IMR-90 (cell line): ENCODE measurements at regions not wholly inside any gene's neighbourhood (a gene's known extent, or its start where the extent isn't known, plus 50 kb on each side); places are given as distances from the start of the nearest gene placed in this dataset.

Experiments used
- ATAC-seq: fragments of 200-7000 bp; cut with Tn5 transposase; 2 replicates; pipeline ENCODE4 v1.9.1; 2020; ENCODE audit warnings: low read depth, mild to moderate bottlenecking, moderate library complexity
- BruUV-seq: library from RNA; stranded (reverse); fragments of 400-500 nt; replicated peaks from 2 replicates; lab custom pipeline; 2021; lab: Mats Ljungman, UMichigan
- CTCF ChIA-PET: fragments of 300-600 bp; formaldehyde crosslinking; extraction: SDS; loops from one replicate; lab custom pipeline; 2021; ENCODE audit warnings: antibody characterized with exemption; lab: Yijun Ruan, JAX
- POLR2A ChIA-PET: fragments of 300-600 bp; sonication (Branson Sonifier 250); formaldehyde crosslinking; loops from one replicate; lab custom pipeline; 2022; ENCODE audit warnings: antibody characterized with exemption; ENCODE audit not compliant: unreplicated experiment; lab: Charles Lee
- DNase-seq: peaks from one replicate; pipeline ENCODE4 v3.0.0; 2013
- H2AFZ ChIP-seq: replicated peaks from 2 replicates; pipeline ENCODE3; 2013; ENCODE audit warnings: low read length, mild to moderate bottlenecking; ENCODE audit not compliant: poor library complexity
- H2AK5ac ChIP-seq: 2 replicates; pipeline ENCODE4 v1.6.1; 2013; ENCODE audit warnings: low read depth, low read length, inconsistent platforms
- H2AK9ac ChIP-seq: replicated peaks from 2 replicates; pipeline ENCODE3; 2013; ENCODE audit warnings: mild to moderate bottlenecking, low read depth, low read length, moderate library complexity; ENCODE audit not compliant: poor library complexity
- H2BK120ac ChIP-seq: 2 replicates; pipeline ENCODE4 v1.6.1; 2013; ENCODE audit warnings: low read depth, low read length, inconsistent platforms
- H2BK15ac ChIP-seq: 3 replicates; pipeline ENCODE4 v1.6.1; 2013; ENCODE audit warnings: low read depth, low read length, inconsistent platforms
- H2BK20ac ChIP-seq: 2 replicates; pipeline ENCODE4 v1.6.1; 2013; ENCODE audit warnings: low read depth, mild to moderate bottlenecking, inconsistent platforms, low read length, moderate library complexity
- H2BK5ac ChIP-seq: 2 replicates; pipeline ENCODE4 v1.6.1; 2013; ENCODE audit warnings: mild to moderate bottlenecking, low read depth, low read length, inconsistent platforms; ENCODE audit not compliant: poor library complexity, severe bottlenecking
- H3K14ac ChIP-seq: replicated peaks from 2 replicates; pipeline ENCODE4 v1.6.1; 2013; ENCODE audit warnings: low read depth, low read length, inconsistent platforms
- H3K18ac ChIP-seq: 2 replicates; pipeline ENCODE4 v1.6.1; 2013; ENCODE audit warnings: low read depth, low read length, control low read depth
- H3K23ac ChIP-seq: 2 replicates; pipeline ENCODE4 v1.6.1; 2013; ENCODE audit warnings: low read depth, low read length, inconsistent platforms
- H3K27ac ChIP-seq: 2 replicates; pipeline ENCODE4 v1.5.1; 2013; ENCODE audit warnings: mild to moderate bottlenecking, control low read depth, low read length; ENCODE audit not compliant: insufficient read depth
- H3K27me3 ChIP-seq: 2 replicates; pipeline ENCODE4 v1.6.1; 2013; ENCODE audit warnings: low read length; ENCODE audit not compliant: control insufficient read depth, insufficient read depth
- H3K36me3 ChIP-seq: 2 replicates; pipeline ENCODE4 v1.6.1; 2013; ENCODE audit warnings: low read length, mixed read lengths; ENCODE audit not compliant: control insufficient read depth, insufficient read depth
- H3K4ac ChIP-seq: 2 replicates; pipeline ENCODE4 v1.6.1; 2013; ENCODE audit warnings: low read depth, low read length, inconsistent platforms
- H3K4me1 ChIP-seq: 2 replicates; pipeline ENCODE4 v1.6.1; 2013; ENCODE audit warnings: low read length, mixed read lengths; ENCODE audit not compliant: control insufficient read depth, insufficient read depth
- H3K4me2 ChIP-seq: 2 replicates; pipeline ENCODE4 v1.6.1; 2013; ENCODE audit warnings: low read depth, mild to moderate bottlenecking, control low read depth, low read length, moderate library complexity
- H3K4me3 ChIP-seq: 2 replicates; pipeline ENCODE4 v1.5.1; 2013; ENCODE audit warnings: low read depth, mild to moderate bottlenecking, control low read depth, low read length, moderate library complexity; ENCODE audit not compliant: insufficient read depth
- H3K56ac ChIP-seq: 2 replicates; pipeline ENCODE4 v1.6.1; 2013; ENCODE audit warnings: low read length, inconsistent platforms; ENCODE audit not compliant: insufficient read depth; ENCODE audit errors: extremely low read depth
- H3K79me1 ChIP-seq, 2 experiments: 2 replicates each; pipeline ENCODE4 v1.6.1; 2013; ENCODE audit warnings: low read length in 2 of 2, inconsistent platforms in 1 of 2, low read depth in 1 of 2
- H3K9ac ChIP-seq: 2 replicates; pipeline ENCODE4 v1.6.1; 2013; ENCODE audit warnings: low read depth, low read length, control low read depth
- H3K9me1 ChIP-seq: 2 replicates; pipeline ENCODE4 v1.6.1; 2013; ENCODE audit warnings: low read length, inconsistent platforms; ENCODE audit not compliant: insufficient read depth
- H3K9me3 ChIP-seq: 2 replicates; pipeline ENCODE4 v1.6.1; 2013; ENCODE audit warnings: low read length; ENCODE audit not compliant: control insufficient read depth, insufficient read depth
- H4K20me1 ChIP-seq: 2 replicates; pipeline ENCODE4 v1.6.1; 2013; ENCODE audit warnings: low read length, inconsistent platforms; ENCODE audit not compliant: insufficient read depth
- H4K5ac ChIP-seq: 2 replicates; pipeline ENCODE4 v1.6.1; 2013; ENCODE audit warnings: mild to moderate bottlenecking, low read depth, low read length, control low read depth
- H4K8ac ChIP-seq, 2 experiments: 2 replicates each; pipeline ENCODE4 v1.6.1; 2013; ENCODE audit warnings: low read depth in 2 of 2, low read length in 2 of 2, control low read depth in 1 of 2, inconsistent platforms in 1 of 2
- H4K91ac ChIP-seq: 2 replicates; pipeline ENCODE4 v1.6.1; 2013; ENCODE audit warnings: low read depth, low read length, inconsistent platforms; ENCODE audit not compliant: insufficient read depth
- BHLHE40 ChIP-seq: fragments of 150-350 bp; IDR thresholded peaks from 2 replicates; pipeline ENCODE4 v1.6.1; 2016; ENCODE audit warnings: mild to moderate bottlenecking, low read depth, low read length
- CEBPB ChIP-seq: IDR thresholded peaks from 2 replicates; pipeline ENCODE4 v1.6.1; 2012; ENCODE audit warnings: low read depth, low read length, improper control_type of control experiment
- CHD1 ChIP-seq: IDR thresholded peaks from 2 replicates; pipeline ENCODE4 v1.6.1; 2012; ENCODE audit warnings: low read depth, low read length, improper control_type of control experiment
- CTCF ChIP-seq: conservative IDR thresholded peaks from 2 replicates; pipeline ENCODE4 v1.5.1; 2012; ENCODE audit warnings: mild to moderate bottlenecking, low read depth, low read length, improper control_type of control experiment
- ELK1 ChIP-seq: fragments of 150-350 bp; IDR thresholded peaks from 2 replicates; pipeline ENCODE4 v1.6.1; 2016; ENCODE audit warnings: low read depth, mild to moderate bottlenecking, low read length, moderate library complexity, borderline replicate concordance
- MAFK ChIP-seq: IDR thresholded peaks from 2 replicates; pipeline ENCODE4 v1.6.1; 2012; ENCODE audit warnings: low read depth, low read length, improper control_type of control experiment
- MAZ ChIP-seq: IDR thresholded peaks from 2 replicates; pipeline ENCODE4 v1.6.1; 2012; ENCODE audit warnings: low read depth, mild to moderate bottlenecking, low read length, improper control_type of control experiment, moderate library complexity, borderline replicate concordance
- MXI1 ChIP-seq: IDR thresholded peaks from 2 replicates; pipeline ENCODE4 v1.6.1; 2012; ENCODE audit warnings: low read depth, mild to moderate bottlenecking, low read length, moderate library complexity, borderline replicate concordance
- POLR2A ChIP-seq: IDR thresholded peaks from 2 replicates; pipeline ENCODE4 v1.6.1; 2012; ENCODE audit warnings: mild to moderate bottlenecking, low read depth, low read length
- RAD21 ChIP-seq: IDR thresholded peaks from 2 replicates; pipeline ENCODE4 v1.6.1; 2012; ENCODE audit warnings: low read length, improper control_type of control experiment
- RCOR1 ChIP-seq: IDR thresholded peaks from 2 replicates; pipeline ENCODE4 v1.6.1; 2012; ENCODE audit warnings: mild to moderate bottlenecking, low read length, improper control_type of control experiment; ENCODE audit not compliant: insufficient replicate concordance
- RFX5 ChIP-seq: IDR thresholded peaks from 2 replicates; pipeline ENCODE4 v1.8.0; 2012; ENCODE audit warnings: low read depth, mild to moderate bottlenecking, low read length, moderate library complexity
- SMC3 ChIP-seq: fragments of 150-350 bp; IDR thresholded peaks from 2 replicates; pipeline ENCODE4 v1.6.1; 2016; ENCODE audit warnings: low read depth, mild to moderate bottlenecking, antibody characterized with exemption, low read length, moderate library complexity
- USF2 ChIP-seq: fragments of 150-350 bp; IDR thresholded peaks from 2 replicates; pipeline ENCODE4 v1.6.1; 2017; ENCODE audit warnings: mild to moderate bottlenecking, antibody characterized with exemption, low read length, low read depth
- WGBS, 2 experiments: methylation state at CpG; one replicate each; pipeline versions ENCODE4 v1.1.5 to v1.1.7; 2013; ENCODE audit warnings: missing lambda C conversion rate in 2 of 2; ENCODE audit not compliant: insufficient read length in 1 of 2; ENCODE audit errors: extremely low coverage in 2 of 2; 5-methylcytosine and 5-hydroxymethylcytosine counted together
- dilution Hi-C: fragments of 300-500 bp; cut with HindIII; formaldehyde crosslinking; loops from one replicate; pipeline ENCODE4 v1.14.3; 2018; ENCODE audit warnings: low sequenced_read_pairs; ENCODE audit not compliant: unreplicated experiment
- in situ Hi-C: fragments of 300-500 bp; cut with MboI; formaldehyde crosslinking; loops from 3 replicates; pipeline ENCODE4 v1.14.3; 2019; ENCODE audit warnings: low sequenced_read_pairs, inconsistent platforms, mixed read lengths
- intact Hi-C: fragments of 100-400 bp; cut with micrococcal nuclease; formaldehyde crosslinking; loops from 2 replicates; pipeline ENCODE4 v1.10.0; 2022

GRCh38 chr4:160251522-160252170, 1148.8 kb downstream of the RAPGEF2 start:
- Histone ChIP-seq H3K56ac (no peak overlapping the region), H3K23ac (no peak overlapping the region), H3K9me3 (peaks cover 12% of the 10 kb centered on the region), H3K4ac (no peak overlapping the region), H2AK5ac (no peak overlapping the region), H2BK120ac (no peak overlapping the region), H4K8ac (no peak overlapping the region), H2BK15ac (no peak overlapping the region), H3K9me1 (no peaks in the 10 kb centered on the region), H3K18ac (no peak overlapping the region), H3K4me3 (no peak overlapping the region), H3K14ac (no peak overlapping the region), H4K20me1 (no peaks in the 10 kb centered on the region), H4K91ac (no peak overlapping the region), H3K36me3 (no peaks in the 10 kb centered on the region), H2BK20ac (no peak overlapping the region), H3K4me1 (no peaks in the 10 kb centered on the region), H2BK5ac (no peak overlapping the region), H3K79me1 (no peaks in the 10 kb centered on the region), H2AFZ (no peak overlapping the region), H3K27ac (no peak overlapping the region), H3K27me3 (no peaks in the 10 kb centered on the region), H3K9ac (no peak overlapping the region), H4K5ac (no peak overlapping the region), H3K4me2 (no peak overlapping the region), H2AK9ac (no peak overlapping the region)
- ChIA-PET POLR2A (no interaction called here), CTCF (interaction anchor here (0.6 kb wide), 1 partner anchor 24 kb away, joined by 3 read pairs; no protein-coding TSS in a partner anchor)
- TF ChIP-seq MAZ (no peak), CHD1 (no peak), MXI1 (no peak), BHLHE40 (no peak), RCOR1 (no peak), CEBPB (no peak), MAFK (no peak), CTCF (no peak), USF2 (no peak), ELK1 (no peak), POLR2A (no peak), RFX5 (no peak), RAD21 (no peak), SMC3 (no peak)
- ATAC-seq (no peak), DNase-seq (no peak)
- WGBS, 2 experiments = no CpG with 5 or more reads among the region's 3 CpGs
- intact Hi-C loops (no loop called here), in situ Hi-C loops (no loop called here), dilution Hi-C loops (no loop called here)
- no TSS peak for BruUV-seq
